ENCODE measurements at regions not wholly inside any gene's neighbourhood (a gene's known extent, or its start where the extent isn't known, plus 50 kb on each side); places are given as distances from the start of the nearest gene placed in this dataset.

DNA sequence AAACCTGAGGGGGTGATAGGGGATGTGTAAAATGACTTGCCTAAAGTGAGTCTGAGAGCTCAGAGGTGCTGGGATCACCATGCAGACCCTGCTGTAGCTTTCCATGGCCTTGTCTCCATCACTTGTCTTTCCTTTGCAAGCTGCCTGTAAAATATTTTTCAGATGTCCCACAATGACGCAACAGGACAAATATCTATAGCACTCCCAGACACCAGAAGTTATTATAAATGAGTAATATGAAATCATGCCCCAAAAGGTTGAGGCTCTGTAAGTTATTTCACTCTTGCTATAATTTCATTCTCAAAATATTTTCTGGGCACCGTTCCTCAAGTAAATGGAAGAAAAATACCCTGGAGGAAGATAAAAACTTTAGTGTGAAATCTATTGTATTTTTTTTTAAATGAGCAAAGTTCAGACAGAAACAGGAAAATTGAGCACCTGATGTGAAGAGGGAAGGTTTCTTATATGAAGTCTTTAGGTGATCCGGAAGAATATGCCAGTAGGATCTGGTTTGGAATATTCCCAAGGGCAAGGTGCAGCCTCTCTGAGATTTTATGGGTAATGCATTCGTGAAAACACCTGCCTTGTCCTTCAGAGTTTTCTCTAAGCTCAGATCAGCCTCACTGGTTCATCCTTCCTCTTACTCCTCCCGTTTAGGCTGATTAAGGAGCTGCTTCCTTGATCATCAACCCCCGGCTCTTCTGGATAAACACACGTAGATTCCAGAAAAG lies 138.3 kb upstream of the DMAC1 start:
- no peak for TF ChIP-seq JUND (IDR thresholded peaks at IDR 0.05; ENCODE audit: low read depth)
- in situ Hi-C loops (cut with HindIII; ENCODE audit: low pct_unique_long_range_greater_than_20kb, low sequenced_read_pairs) = no loop called here
- no peak for DNase-seq (ENCODE audit: low read depth in 1 of 2, low spot score in 1 of 2)

DNA sequence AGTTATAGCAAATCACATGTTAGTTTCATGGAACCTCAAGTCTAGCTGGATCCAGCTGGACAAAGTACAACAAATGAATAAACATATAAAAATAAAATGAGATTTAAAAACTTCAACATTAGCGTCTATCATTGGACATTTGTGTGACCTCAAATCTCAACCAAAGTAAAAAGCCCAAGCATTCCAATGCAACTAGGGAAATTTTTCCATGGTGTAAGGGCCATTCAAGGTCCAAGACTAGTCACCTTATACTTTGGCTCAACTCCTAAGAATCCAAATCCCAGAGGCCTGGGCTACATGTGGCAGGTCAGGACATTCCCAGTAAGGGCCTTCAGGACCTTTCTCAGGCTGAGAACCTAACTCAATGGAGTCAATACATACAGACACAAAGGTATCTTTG lies 137.4 kb upstream of the DMAC1 start:
- in situ Hi-C loops (cut with HindIII; ENCODE audit: low pct_unique_long_range_greater_than_20kb, low sequenced_read_pairs) = no loop called here
- TF ChIP-seq JUND (IDR thresholded peaks at IDR 0.05; ENCODE audit: low read depth) = no peak
- no peak for DNase-seq (ENCODE audit: low read depth in 1 of 2, low spot score in 1 of 2)

DNA sequence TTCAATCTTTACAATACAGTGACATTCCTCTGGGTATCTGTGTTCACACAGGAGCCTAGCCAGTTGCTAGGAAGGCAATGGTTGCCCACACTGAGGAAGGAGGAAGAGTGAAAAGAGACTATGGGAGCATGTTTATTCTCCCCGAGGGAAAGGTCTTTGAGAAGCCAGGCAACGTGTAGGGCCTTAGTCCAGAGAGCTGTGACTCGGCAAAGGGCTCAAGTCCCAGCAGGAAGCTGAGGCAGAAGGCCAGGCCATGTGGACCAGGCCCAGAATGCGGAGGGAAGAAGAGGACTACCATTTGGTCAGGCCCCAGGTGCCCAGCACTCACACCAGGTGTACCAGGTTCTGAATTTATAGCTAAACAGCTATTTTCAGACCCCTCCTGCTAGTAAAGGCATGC lies 136.6 kb upstream of the DMAC1 start:
- no peak for DNase-seq (ENCODE audit: low read depth in 1 of 2, low spot score in 1 of 2)
- no peak for TF ChIP-seq JUND (IDR thresholded peaks at IDR 0.05; ENCODE audit: low read depth)
- in situ Hi-C loops (cut with HindIII; ENCODE audit: low pct_unique_long_range_greater_than_20kb, low sequenced_read_pairs) = no loop called here

DNA sequence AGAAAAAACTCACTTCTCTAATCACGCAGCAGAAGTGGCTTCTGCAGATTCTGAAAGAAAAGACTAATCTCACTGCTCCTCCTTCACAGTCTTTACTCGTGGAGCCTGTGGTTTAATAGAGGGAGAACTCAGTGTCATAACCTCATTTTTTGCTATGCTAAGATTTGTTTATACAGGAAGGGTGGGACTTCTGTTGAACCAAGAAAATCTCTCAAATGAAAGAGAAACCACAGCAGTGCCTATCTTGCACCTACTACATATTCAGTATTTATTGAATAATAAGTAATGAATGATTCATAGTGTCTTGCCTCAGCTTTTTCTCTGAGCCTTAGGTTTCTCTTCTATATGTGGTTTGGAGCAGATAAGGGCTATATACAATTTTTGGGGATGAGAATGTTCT lies 136.1 kb upstream of the DMAC1 start:
- no peak for DNase-seq (ENCODE audit: low read depth in 1 of 2, low spot score in 1 of 2)
- in situ Hi-C loops (cut with HindIII; ENCODE audit: low pct_unique_long_range_greater_than_20kb, low sequenced_read_pairs) = no loop called here
- TF ChIP-seq JUND (IDR thresholded peaks at IDR 0.05; ENCODE audit: low read depth) = no peak

DNA sequence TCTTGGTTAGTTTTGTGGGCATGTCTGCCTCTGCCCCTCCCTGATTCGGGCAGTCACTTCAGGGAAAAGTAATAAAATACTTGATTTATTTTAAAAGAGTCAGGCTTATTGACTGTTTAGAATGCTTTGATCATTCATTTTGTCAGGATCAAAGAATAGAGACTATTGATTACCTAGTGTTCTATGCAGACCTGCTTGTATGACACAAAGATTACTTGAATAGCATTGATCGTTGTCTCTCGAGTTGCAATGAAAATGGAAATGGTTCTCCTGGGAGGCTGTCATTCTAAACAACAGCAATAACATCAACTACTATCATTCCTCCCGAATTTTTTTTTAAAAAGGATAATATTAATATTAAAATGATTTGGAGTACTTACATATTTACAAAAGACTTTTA lies 133.2 kb upstream of the DMAC1 start:
- no peak for TF ChIP-seq JUND (IDR thresholded peaks at IDR 0.05; ENCODE audit: low read depth)
- DNase-seq (ENCODE audit: low read depth in 1 of 2, low spot score in 1 of 2) = no peak

DNA sequence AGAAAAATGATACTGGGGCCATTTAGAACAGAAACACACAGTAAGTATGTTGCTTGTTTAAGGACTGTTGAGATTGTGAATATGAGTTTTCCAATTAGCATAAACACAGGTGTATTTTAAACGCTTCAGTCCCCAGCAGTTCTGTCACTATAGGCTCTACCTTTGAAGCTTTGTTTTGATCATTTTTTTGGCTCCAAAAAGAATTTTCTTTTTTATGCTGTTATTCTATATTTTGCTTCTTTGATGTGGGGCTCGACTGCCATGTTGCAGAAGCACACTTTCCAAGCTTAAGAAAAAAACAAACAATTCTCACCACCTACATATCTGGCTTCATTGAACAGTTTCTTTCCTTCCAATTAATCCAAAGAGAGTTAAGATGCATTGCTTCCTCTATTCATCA lies 131.0 kb upstream of the DMAC1 start:
- in situ Hi-C loops (cut with HindIII; ENCODE audit: low pct_unique_long_range_greater_than_20kb, low sequenced_read_pairs) = no loop called here
- no peak for TF ChIP-seq JUND (IDR thresholded peaks at IDR 0.05; ENCODE audit: low read depth)
- no peak for DNase-seq (ENCODE audit: low read depth in 1 of 2, low spot score in 1 of 2)

More for the DNA sequence above, 133.2 kb upstream of the DMAC1 start:
- in situ Hi-C loops (cut with HindIII; ENCODE audit: low pct_unique_long_range_greater_than_20kb, low sequenced_read_pairs) = no loop called here

DNA sequence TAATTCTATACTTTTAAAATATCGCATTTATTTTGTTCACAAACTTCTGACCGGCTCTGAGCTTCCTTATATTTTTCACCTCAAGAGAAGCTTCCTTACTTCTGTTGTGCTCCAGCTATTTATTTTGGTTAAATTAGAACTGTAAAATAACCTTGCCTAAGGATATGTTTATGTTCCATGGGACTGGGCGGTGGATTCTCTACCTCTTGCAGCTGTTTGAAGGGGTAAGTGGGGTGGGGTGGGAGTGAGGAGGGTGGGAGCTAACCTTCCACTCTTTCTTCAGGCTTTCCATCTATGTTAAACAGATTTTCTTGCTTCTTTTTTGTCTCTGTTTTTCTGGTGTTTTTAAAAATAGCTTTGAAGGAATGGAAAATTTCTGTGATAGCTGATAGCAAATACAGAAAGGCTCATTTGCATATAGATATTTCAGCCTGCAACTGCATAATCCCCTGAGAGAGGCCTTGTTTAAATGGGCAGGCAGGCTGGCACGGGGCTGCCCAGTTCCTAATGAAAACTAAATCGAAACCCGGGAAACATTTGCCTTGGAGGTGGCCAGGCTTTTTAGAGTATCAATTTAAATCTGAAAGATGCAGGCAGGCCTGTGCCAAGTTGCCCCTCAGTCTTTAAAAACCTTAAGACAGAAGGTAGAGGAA lies 122.1 kb upstream of the DMAC1 start:
- no peak for DNase-seq (ENCODE audit: low read depth in 1 of 2, low spot score in 1 of 2)
- in situ Hi-C loops (cut with HindIII; ENCODE audit: low pct_unique_long_range_greater_than_20kb, low sequenced_read_pairs) = no loop called here
- TF ChIP-seq JUND (IDR thresholded peaks at IDR 0.05; ENCODE audit: low read depth) = no peak

DNA sequence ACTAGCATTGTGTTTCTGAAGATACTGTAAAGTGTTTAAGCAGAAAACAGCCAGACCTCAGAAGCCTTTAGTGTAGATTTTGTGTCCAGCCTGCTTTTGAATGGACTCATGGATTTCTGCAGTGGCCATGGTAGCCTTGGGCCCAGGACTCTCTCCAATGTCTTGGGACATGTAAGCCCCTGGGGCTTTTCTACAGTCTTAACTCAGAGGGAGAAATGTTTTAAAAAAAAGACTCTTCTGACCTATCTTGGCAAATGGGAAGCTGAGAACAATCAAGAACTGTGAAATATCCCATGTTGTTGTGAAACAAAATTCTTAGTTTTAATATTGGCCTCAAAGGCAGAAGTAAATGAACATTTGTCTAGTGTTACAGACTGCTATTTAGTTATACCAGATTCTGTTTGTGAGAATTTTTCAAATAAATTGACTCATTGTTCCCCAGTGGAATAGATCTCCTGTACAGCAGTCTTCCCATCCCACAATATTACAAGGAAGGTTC lies 112.5 kb upstream of the DMAC1 start:
- in situ Hi-C loops (cut with HindIII; ENCODE audit: low pct_unique_long_range_greater_than_20kb, low sequenced_read_pairs) = no loop called here
- no peak for DNase-seq (ENCODE audit: low read depth in 1 of 2, low spot score in 1 of 2)

DNA sequence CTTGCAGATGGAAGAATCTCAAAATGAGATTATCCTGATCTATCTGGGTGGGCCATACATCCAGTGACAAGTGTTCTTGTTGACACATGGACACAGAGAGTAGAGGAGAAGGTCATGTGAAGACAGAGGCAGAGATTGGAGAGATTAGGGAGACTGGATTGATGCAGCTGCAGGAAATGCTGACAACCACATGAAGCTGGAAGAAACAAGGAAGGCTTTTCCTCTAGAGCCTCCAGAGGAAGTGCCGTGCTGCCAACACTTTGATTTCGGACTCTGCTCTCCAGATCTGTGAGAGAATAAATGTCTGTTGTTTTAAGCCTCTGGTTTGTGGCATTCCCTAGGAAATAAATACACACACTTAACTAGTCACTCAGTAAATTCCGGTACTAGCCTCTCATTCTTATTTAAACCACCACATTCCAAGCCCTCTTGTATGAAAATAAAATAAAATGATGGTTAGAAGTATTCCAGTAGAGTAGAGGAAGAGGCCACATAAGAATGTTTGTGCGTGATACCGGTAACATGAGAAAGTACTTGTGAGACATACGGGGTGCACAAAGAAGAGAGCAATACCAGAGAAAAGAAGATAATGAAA lies 110.9 kb upstream of the DMAC1 start:
- TF ChIP-seq JUND (IDR thresholded peaks at IDR 0.05; ENCODE audit: low read depth) = no peak
- in situ Hi-C loops (cut with HindIII; ENCODE audit: low pct_unique_long_range_greater_than_20kb, low sequenced_read_pairs) = no loop called here
- DNase-seq (ENCODE audit: low read depth in 1 of 2, low spot score in 1 of 2) = no peak

More for the DNA sequence above, 112.5 kb upstream of the DMAC1 start:
- TF ChIP-seq JUND (IDR thresholded peaks at IDR 0.05; ENCODE audit: low read depth) = no peak

DNA sequence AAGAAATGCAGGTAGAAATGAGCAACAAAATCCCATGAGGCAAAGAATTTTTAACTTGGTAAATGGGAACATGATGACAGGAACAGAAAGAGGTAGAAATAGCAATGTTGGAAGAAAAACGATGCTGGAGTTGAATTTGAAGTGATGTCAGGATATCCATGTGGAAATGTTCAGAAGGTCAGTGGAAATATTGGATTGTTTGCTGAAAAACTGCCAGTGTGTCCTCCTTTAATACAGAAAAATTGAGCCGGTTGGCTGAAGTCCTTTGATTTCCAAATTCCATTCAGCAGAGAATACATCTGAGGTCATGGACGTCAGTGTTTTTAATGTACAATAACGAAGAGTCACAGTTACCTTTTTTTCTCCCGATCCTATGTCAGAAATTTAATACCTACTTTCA lies 110.0 kb upstream of the DMAC1 start:
- in situ Hi-C loops (cut with HindIII; ENCODE audit: low pct_unique_long_range_greater_than_20kb, low sequenced_read_pairs) = no loop called here
- TF ChIP-seq JUND (IDR thresholded peaks at IDR 0.05; ENCODE audit: low read depth) = no peak
- no peak for DNase-seq (ENCODE audit: low read depth in 1 of 2, low spot score in 1 of 2)

DNA sequence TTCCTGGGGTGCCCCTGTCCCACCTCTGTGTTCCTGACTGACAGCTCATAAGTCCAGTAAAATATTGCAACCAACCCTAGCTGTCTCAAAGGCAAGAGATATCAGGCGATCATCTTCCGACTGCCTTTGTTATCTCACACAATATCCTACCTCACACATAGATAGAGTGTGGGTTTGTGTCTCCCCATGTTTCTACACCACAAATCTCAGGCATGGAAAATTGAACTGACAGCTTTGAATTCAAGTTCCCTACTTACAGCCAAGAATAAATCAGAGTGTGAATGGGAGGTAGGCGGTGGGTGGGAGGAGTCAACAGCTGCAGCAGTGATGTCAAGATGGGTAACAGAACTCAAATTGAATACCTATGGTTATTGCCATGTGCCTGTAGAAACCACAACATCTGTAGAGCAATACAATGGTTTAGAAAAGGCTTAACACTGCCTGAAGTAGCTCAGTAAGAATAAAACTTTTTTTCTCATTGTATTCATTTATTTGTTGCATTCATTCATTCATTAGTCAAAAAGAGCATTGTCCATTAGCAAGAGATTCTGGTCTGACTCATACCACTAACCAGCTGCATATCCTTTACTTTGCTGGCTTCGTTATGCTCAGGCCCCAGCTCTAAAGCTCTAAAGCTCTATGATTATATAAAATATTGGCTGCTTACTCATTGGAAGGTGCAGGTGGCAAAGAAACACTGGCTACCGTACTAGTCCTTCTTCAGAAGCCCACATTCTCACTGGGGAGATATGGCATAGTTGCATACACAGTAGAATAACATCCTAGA lies 108.2 kb upstream of the DMAC1 start:
- in situ Hi-C loops (cut with HindIII; ENCODE audit: low pct_unique_long_range_greater_than_20kb, low sequenced_read_pairs) = no loop called here
- no peak for TF ChIP-seq JUND (IDR thresholded peaks at IDR 0.05; ENCODE audit: low read depth)
- DNase-seq (ENCODE audit: low read depth in 1 of 2, low spot score in 1 of 2) = no peak

DNA sequence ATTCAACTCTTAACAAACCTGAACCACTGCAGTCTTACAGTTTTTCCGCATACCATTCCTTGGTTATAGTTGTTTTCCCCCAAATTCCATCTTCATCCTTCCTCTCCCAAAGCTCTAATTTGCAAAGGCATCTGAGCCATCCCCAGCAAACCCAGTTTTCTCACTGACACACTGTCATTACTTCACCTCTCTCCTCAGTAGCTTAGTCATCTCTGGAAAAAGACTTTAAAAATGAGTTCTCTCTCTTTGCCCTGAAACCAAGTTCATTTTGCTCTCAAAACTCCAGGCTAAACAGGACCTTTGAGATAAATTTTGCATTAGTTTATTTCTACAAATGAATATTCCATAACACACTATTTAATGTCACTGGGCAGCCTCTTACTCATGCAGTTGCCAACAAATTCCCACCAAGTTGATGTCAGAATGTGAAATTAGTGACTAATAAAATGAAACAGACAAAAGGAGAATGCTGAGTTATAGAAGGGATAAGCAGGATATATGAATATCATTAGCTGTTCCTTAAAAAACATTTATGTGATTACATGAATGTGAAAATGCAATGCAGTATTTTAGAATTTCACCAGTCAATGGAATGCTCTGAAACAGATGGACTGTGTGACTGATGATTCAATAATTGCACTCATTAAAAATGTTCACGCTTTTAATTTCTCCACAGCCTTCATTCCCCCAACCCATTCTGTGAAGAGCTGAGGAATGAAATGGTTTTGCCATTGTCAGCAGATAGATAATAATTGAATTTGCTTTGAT lies 107.4 kb upstream of the DMAC1 start:
- in situ Hi-C loops (cut with HindIII; ENCODE audit: low pct_unique_long_range_greater_than_20kb, low sequenced_read_pairs) = no loop called here
- TF ChIP-seq JUND (IDR thresholded peaks at IDR 0.05; ENCODE audit: low read depth) = no peak
- DNase-seq (ENCODE audit: low read depth in 1 of 2, low spot score in 1 of 2) = no peak

Data from T47D (cell line).